ENCODE measurements at regions not wholly inside any gene's neighbourhood (a gene's known extent, or its start where the extent isn't known, plus 50 kb on each side); places are given as distances from the start of the nearest gene placed in this dataset.
A peak's percentile ranks its signal among the peaks of the same experiment; 100 is the strongest.

DNA sequence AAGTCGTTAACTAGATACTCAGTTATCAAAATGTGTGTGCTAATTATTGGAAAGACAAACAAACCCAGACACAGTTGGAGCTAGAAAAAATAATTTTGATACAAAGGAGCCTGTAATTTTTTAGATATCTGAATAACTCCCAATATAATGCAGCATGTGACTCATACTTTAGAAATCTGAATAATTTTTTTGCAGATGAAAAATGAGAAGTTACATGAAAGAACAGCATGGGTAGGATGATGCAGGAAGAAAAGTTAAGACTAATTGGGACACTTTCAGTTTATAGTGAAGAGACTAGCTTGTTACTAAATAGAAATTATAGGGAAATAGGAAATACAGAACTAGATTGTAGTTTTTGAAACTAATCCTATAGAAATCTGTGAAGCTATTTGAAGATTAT is 945.8 kb downstream of the CBLN2 start:
- intact Hi-C loops (cut with micrococcal nuclease; ENCODE audit: unreplicated experiment): no loop called here
- TF ChIP-seq, protein P1, sequence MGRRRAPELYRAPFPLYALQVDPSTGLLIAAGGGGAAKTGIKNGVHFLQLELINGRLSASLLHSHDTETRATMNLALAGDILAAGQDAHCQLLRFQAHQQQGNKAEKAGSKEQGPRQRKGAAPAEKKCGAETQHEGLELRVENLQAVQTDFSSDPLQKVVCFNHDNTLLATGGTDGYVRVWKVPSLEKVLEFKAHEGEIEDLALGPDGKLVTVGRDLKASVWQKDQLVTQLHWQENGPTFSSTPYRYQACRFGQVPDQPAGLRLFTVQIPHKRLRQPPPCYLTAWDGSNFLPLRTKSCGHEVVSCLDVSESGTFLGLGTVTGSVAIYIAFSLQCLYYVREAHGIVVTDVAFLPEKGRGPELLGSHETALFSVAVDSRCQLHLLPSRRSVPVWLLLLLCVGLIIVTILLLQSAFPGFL (CRISPR knock-in tag; IDR thresholded peaks at IDR 0.05): no peak
- TF ChIP-seq RFX5 (IDR thresholded peaks at IDR 0.05; ENCODE audit: low read depth, low read length) (no peak), HES4 (CRISPR knock-in tag; IDR thresholded peaks at IDR 0.05; ENCODE audit: borderline replicate concordance) (no peak), ZNF605 (CRISPR knock-in tag; IDR thresholded peaks at IDR 0.05) (no peak)
- CTCF ChIA-PET (ENCODE audit: low intra/inter-chr PET ratio, low total read pairs): no interaction called here

DNA sequence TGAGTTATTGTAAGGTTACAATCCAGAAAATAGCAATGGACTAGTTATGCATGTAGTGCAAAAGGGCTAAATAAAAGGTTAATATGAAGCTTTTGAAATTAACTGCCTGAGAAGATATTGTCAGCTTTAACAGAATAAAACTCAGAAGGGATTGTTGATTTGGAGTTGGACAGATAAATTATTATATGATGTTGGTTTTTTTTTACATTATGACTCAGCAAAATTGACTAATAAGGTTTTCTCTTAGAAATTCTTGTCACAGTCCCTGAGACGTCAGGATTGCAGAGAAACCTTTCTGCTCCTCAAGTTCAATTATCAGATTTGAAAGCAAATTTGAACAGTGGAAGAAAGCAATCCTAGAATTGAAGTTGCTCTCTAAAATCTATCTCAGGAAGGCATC is 946.9 kb downstream of the CBLN2 start:
- no TSS peak for BruUV-seq (replicated peaks)
- in situ Hi-C loops (cut with HindIII; ENCODE audit: extremely low pct_ligation_motif_present, low pct_unique_long_range_greater_than_20kb) (no loop called here), intact Hi-C loops (cut with micrococcal nuclease; ENCODE audit: unreplicated experiment) (no loop called here)
- H4K20me1 ChIP-seq (ENCODE audit: insufficient read depth, low read length): no peaks in the 10 kb centered on the region
- POLR2A ChIA-PET: no interaction called here
- CTCF ChIA-PET (ENCODE audit: low intra/inter-chr PET ratio, low total read pairs): no interaction called here
- H3K4me1 ChIP-seq (ENCODE audit: insufficient read depth, low read length): no peaks in the 10 kb centered on the region
- FAIRE-seq: no peak
- DNase-seq (ENCODE audit: low spot score): no peak
- H3K79me2 ChIP-seq (ENCODE audit: insufficient read depth, low read length): no peaks in the 10 kb centered on the region
- H3K4me2 ChIP-seq (ENCODE audit: low read depth, low read length): no peak overlapping the region
- 4% methylated on average over 1 of the region's 1 CpG for WGBS (ENCODE audit: low lambda C conversion rate)
- no peak overlapping the region for H3K4me3 ChIP-seq (replicated peaks in 1 of 3; ENCODE audit: insufficient read depth in 1 of 3, low read depth in 2 of 3, low read length in 3 of 3)
- no peaks in the 10 kb centered on the region for H3K27me3 ChIP-seq (ENCODE audit: control insufficient read depth in 1 of 2, insufficient read depth in 2 of 2, low read length in 2 of 2)
- no peaks in the 10 kb centered on the region for H3K36me3 ChIP-seq (replicated peaks in 1 of 2; ENCODE audit: control insufficient read depth in 1 of 2, insufficient read depth in 2 of 2, low read length in 2 of 2)
- H3K9ac ChIP-seq (ENCODE audit: insufficient read depth, low read depth, low read length): no peak overlapping the region
- no peak overlapping the region for H3K27ac ChIP-seq (ENCODE audit: extremely low read length, insufficient read depth, low read length)
- no peak overlapping the region for H2AFZ ChIP-seq (ENCODE audit: low read length)
- H3K9me3 ChIP-seq (ENCODE audit: low read length): no peaks in the 10 kb centered on the region
- ATAC-seq: no peak
- TF ChIP-seq ZNF773 (CRISPR knock-in tag; IDR thresholded peaks at IDR 0.05; ENCODE audit: borderline replicate concordance) (no peak), ZZZ3 (CRISPR knock-in tag; IDR thresholded peaks at IDR 0.05; ENCODE audit: borderline replicate concordance) (no peak), ZNF263 (CRISPR knock-in tag; IDR thresholded peaks at IDR 0.05) (no peak), ZSCAN12 (CRISPR knock-in tag; IDR thresholded peaks at IDR 0.05) (no peak), NFE2L2 (IDR thresholded peaks at IDR 0.05; ENCODE audit: low read length) (peak; percentile 78), JUNB (CRISPR knock-in tag; IDR thresholded peaks at IDR 0.05; ENCODE audit: borderline replicate concordance) (no peak), ZNF296 (CRISPR knock-in tag; conservative IDR thresholded peaks at IDR 0.05) (no peak), MAFK (conservative IDR thresholded peaks at IDR 0.05 in 1 of 2, IDR thresholded peaks at IDR 0.05 in 1 of 2; ENCODE audit: low read length in 2 of 2) (peak in 1 of 2 experiments; percentile 58; a peak in 1 of 4 replicates), JDP2 (CRISPR knock-in tag; IDR thresholded peaks at IDR 0.05; ENCODE audit: borderline replicate concordance) (no peak)
- TF ChIP-seq, protein P2, sequence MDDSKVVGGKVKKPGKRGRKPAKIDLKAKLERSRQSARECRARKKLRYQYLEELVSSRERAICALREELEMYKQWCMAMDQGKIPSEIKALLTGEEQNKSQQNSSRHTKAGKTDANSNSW (CRISPR knock-in tag; IDR thresholded peaks at IDR 0.05; ENCODE audit: borderline replicate concordance): no peak
- TF ChIP-seq, protein P3, sequence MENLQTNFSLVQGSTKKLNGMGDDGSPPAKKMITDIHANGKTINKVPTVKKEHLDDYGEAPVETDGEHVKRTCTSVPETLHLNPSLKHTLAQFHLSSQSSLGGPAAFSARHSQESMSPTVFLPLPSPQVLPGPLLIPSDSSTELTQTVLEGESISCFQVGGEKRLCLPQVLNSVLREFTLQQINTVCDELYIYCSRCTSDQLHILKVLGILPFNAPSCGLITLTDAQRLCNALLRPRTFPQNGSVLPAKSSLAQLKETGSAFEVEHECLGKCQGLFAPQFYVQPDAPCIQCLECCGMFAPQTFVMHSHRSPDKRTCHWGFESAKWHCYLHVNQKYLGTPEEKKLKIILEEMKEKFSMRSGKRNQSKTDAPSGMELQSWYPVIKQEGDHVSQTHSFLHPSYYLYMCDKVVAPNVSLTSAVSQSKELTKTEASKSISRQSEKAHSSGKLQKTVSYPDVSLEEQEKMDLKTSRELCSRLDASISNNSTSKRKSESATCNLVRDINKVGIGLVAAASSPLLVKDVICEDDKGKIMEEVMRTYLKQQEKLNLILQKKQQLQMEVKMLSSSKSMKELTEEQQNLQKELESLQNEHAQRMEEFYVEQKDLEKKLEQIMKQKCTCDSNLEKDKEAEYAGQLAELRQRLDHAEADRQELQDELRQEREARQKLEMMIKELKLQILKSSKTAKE (CRISPR knock-in tag; IDR thresholded peaks at IDR 0.05; ENCODE audit: borderline replicate concordance): no peak
- TF ChIP-seq, protein P4, sequence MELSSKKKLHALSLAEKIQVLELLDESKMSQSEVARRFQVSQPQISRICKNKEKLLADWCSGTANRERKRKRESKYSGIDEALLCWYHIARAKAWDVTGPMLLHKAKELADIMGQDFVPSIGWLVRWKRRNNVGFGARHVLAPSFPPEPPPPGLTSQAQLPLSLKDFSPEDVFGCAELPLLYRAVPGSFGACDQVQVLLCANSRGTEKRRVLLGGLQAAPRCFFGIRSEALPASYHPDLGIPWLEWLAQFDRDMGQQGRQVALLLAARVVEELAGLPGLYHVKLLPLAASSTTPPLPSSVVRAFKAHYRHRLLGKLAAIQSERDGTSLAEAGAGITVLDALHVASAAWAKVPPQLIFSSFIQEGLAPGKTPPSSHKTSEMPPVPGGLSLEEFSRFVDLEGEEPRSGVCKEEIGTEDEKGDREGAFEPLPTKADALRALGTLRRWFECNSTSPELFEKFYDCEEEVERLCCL (CRISPR knock-in tag; IDR thresholded peaks at IDR 0.05; ENCODE audit: borderline replicate concordance): no peak

More for the DNA sequence above, 945.8 kb downstream of the CBLN2 start:
- no peak for DNase-seq (ENCODE audit: low spot score)
- Histone ChIP-seq H3K36me3 (replicated peaks in 1 of 2; ENCODE audit: control insufficient read depth in 1 of 2, insufficient read depth in 2 of 2, low read length in 2 of 2) (no peaks in the 10 kb centered on the region), H3K4me1 (ENCODE audit: insufficient read depth, low read length) (no peaks in the 10 kb centered on the region), H2AFZ (ENCODE audit: low read length) (no peak overlapping the region), H3K9ac (ENCODE audit: insufficient read depth, low read depth, low read length) (no peak overlapping the region), H3K27me3 (ENCODE audit: control insufficient read depth in 1 of 2, insufficient read depth in 2 of 2, low read length in 2 of 2) (no peaks in the 10 kb centered on the region), H3K9me3 (ENCODE audit: low read length) (no peaks in the 10 kb centered on the region), H3K27ac (ENCODE audit: extremely low read length, insufficient read depth, low read length) (no peak overlapping the region), H3K79me2 (ENCODE audit: insufficient read depth, low read length) (no peaks in the 10 kb centered on the region), H3K4me3 (replicated peaks in 1 of 3; ENCODE audit: insufficient read depth in 1 of 3, low read depth in 2 of 3, low read length in 3 of 3) (no peak overlapping the region), H4K20me1 (ENCODE audit: insufficient read depth, low read length) (no peaks in the 10 kb centered on the region), H3K4me2 (ENCODE audit: low read depth, low read length) (no peak overlapping the region)
- POLR2A ChIA-PET: no interaction called here
- in situ Hi-C loops (cut with HindIII; ENCODE audit: extremely low pct_ligation_motif_present, low pct_unique_long_range_greater_than_20kb): no loop called here
- no peak for FAIRE-seq
- no peak for ATAC-seq
- WGBS (ENCODE audit: low lambda C conversion rate): 0% methylated on average over 1 of the region's 1 CpG
- no TSS peak for BruUV-seq (replicated peaks)

Measured in HepG2 (cell line).